Breast epithelium (tissue), 3 donors: ENCODE measurements at regions not wholly inside any gene's neighbourhood (a gene's known extent, or its start where the extent isn't known, plus 50 kb on each side); places are given as distances from the start of the nearest gene placed in this dataset.

ENCODE experiments used
- POLR2A ChIP-seq: fragments of 450-650 bp; IDR thresholded peaks from one replicate; pipeline ENCODE4 v1.6.1; 2016; ENCODE audit warnings: antibody characterized with exemption, mild to moderate bottlenecking, moderate library complexity
- POLR2AphosphoS5 ChIP-seq, 3 donors: sonication (generic); formaldehyde crosslinking; IDR thresholded peaks; one replicate each; pipeline ENCODE4 v1.6.1; 2017; ENCODE audit warnings: antibody characterized with exemption in 3 of 3

DNA sequence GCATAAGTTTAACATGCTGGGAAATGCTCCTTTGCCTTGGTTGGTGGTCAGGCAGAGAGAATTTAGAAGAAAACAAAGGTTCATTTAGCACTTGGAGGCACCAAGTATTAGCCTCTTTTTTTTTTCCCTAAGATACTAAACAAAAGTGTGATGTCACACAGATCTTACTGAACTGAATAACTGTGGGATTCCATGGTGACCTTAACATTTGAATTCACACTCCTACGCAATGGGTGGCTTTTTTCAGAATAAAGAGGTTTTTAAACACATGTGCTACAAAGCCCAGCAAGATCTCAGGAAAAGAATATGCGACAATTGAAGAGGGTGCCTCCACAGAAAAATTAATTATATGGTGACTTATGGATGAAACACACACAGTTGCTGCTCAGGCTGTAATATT lies 133.4 kb upstream of the ABCB5 start:
- no peak for TF ChIP-seq POLR2A
- no peak for TF ChIP-seq POLR2AphosphoS5 (IDR thresholded peaks at IDR 0.05)
